G401 (cell line): ENCODE measurements at regions not wholly inside any gene's neighbourhood (a gene's known extent, or its start where the extent isn't known, plus 50 kb on each side); places are given as distances from the start of the nearest gene placed in this dataset.

Experiments used
- DNase-seq: peaks from one replicate; pipeline ENCODE4 v3.0.0-alpha.2; 2015; ENCODE audit warnings: low spot score
- in situ Hi-C: cut with HindIII; loops from 2 replicates; pipeline ENCODE4 v1.10.0; 2016; ENCODE audit warnings: low sequenced_read_pairs, mixed read lengths

GRCh38 chr6:80402266-80402665 lies 295.8 kb downstream of the BCKDHB start:
- no peak for DNase-seq
- in situ Hi-C loops = no loop called here
